B cell (primary cell): ENCODE measurements at regions not wholly inside any gene's neighbourhood (a gene's known extent, or its start where the extent isn't known, plus 50 kb on each side); places are given as distances from the start of the nearest gene placed in this dataset.

Source experiments
- ATAC-seq: fragments of 200-7000 bp; cut with Tn5 transposase; one replicate; pipeline ENCODE4 v1.10.0; 2021; ENCODE audit warnings: low read depth, mild to moderate bottlenecking, moderate number of reproducible peaks, moderate library complexity
- CTCF ChIA-PET: fragments of 350-600 bp; sonication (Branson Sonifier 250); formaldehyde crosslinking; loops from one replicate; lab custom pipeline; 2021; ENCODE audit warnings: antibody characterized with exemption, inconsistent platforms; lab: Charles Lee
- POLR2A ChIA-PET: fragments of 350-600 bp; sonication (Branson Sonifier 250); formaldehyde crosslinking; loops from one replicate; lab custom pipeline; 2021; ENCODE audit warnings: antibody characterized with exemption; lab: Charles Lee
- DNase-seq: peaks from one replicate; pipeline ENCODE4 v3.0.0; 2013
- H2AFZ ChIP-seq: 2 replicates; pipeline ENCODE4 v1.6.1; 2012; ENCODE audit warnings: mild to moderate bottlenecking, low read depth, low read length; ENCODE audit not compliant: insufficient read depth, poor library complexity, severe bottlenecking
- H3K27ac ChIP-seq, 2 donors: 1 replicate in 1 of 2; 2 replicates in 1 of 2; pipeline ENCODE4 v1.5.1; 2012 to 2013; ENCODE audit warnings: low read length in 2 of 2, mild to moderate bottlenecking in 2 of 2, moderate library complexity in 1 of 2
- H3K27me3 ChIP-seq, 4 experiments: fragments of 200-600 bp in 1 of 4; sonication (generic) in 1 of 4; replicated peaks in 1 of 4; 1 replicate in 2 of 4; 2 replicates in 2 of 4; pipeline versions ENCODE4 v1.6.1 to v1.7.0; 2013 to 2016; ENCODE audit warnings: low read length in 3 of 4, mild to moderate bottlenecking in 2 of 4, mixed read lengths in 1 of 4, moderate library complexity in 1 of 4; ENCODE audit not compliant: insufficient read depth in 4 of 4, control insufficient read depth in 3 of 4; ENCODE audit errors: control extremely low read depth in 1 of 4
- H3K36me3 ChIP-seq, 2 experiments: replicated peaks in 1 of 2; 1 replicate in 1 of 2; 2 replicates in 1 of 2; pipeline versions ENCODE4 v1.6.1 to v1.7.1; 2013; ENCODE audit warnings: low read length in 1 of 2; ENCODE audit not compliant: insufficient read depth in 2 of 2, control insufficient read depth in 1 of 2; ENCODE audit errors: control extremely low read depth in 1 of 2, extremely low read depth in 1 of 2
- H3K4me1 ChIP-seq, 2 donors: fragments of 200-600 bp in 1 of 2; sonication (generic) in 1 of 2; 1 replicate in 1 of 2; 2 replicates in 1 of 2; pipeline versions ENCODE4 v1.5.1 to v1.6.1; 2013 to 2017; ENCODE audit warnings: low read length in 2 of 2; ENCODE audit not compliant: control insufficient read depth in 2 of 2, insufficient read depth in 2 of 2
- H3K4me2 ChIP-seq: replicated peaks from 2 replicates; pipeline ENCODE3; 2012; ENCODE audit warnings: mild to moderate bottlenecking, low read depth, low read length; ENCODE audit not compliant: poor library complexity, severe bottlenecking
- H3K4me3 ChIP-seq, 5 experiments: fragments of 200-600 bp in 1 of 5; sonication (generic) in 1 of 5; 1 replicate in 3 of 5; 2 replicates in 2 of 5; pipeline versions ENCODE4 v1.5.1 to v1.7.0; 2011 to 2016; ENCODE audit warnings: low read length in 4 of 5, mild to moderate bottlenecking in 4 of 5, low read depth in 2 of 5, control low read depth in 1 of 5, moderate library complexity in 1 of 5; ENCODE audit not compliant: insufficient read depth in 1 of 5; ENCODE audit errors: control extremely low read depth in 1 of 5, extremely low read depth in 1 of 5
- H3K79me2 ChIP-seq: fragments of 200-600 bp; sonication (generic); one replicate; pipeline ENCODE4 v1.6.0; 2016; ENCODE audit warnings: low read length; ENCODE audit not compliant: control insufficient read depth, insufficient read depth
- H3K9ac ChIP-seq: fragments of 200-600 bp; sonication (generic); 2 replicates; pipeline ENCODE4 v1.6.1; 2017; ENCODE audit warnings: mild to moderate bottlenecking, low read length, moderate library complexity
- H3K9me3 ChIP-seq, 3 donors: one replicate each; pipeline versions ENCODE4 v1.6.1 to v1.7.1; 2013; ENCODE audit warnings: low read length in 2 of 3; ENCODE audit not compliant: control insufficient read depth in 2 of 3, insufficient read depth in 1 of 3; ENCODE audit errors: control extremely low read depth in 1 of 3
- H4K20me1 ChIP-seq: 2 replicates; pipeline ENCODE4 v1.6.0; 2012; ENCODE audit warnings: mild to moderate bottlenecking, low read length; ENCODE audit not compliant: insufficient read depth, control insufficient read depth, poor library complexity, severe bottlenecking
- H3K27ac Mint-ChIP-seq: one replicate; pipeline ENCODE4 v1.8.0; 2021; ENCODE audit warnings: mixed read lengths
- H3K27me3 Mint-ChIP-seq: one replicate; pipeline ENCODE4 v1.8.0; 2021; ENCODE audit warnings: mixed read lengths
- H3K4me1 Mint-ChIP-seq: one replicate; pipeline ENCODE4 v1.8.0; 2021; ENCODE audit warnings: mixed read lengths
- H3K4me3 Mint-ChIP-seq: one replicate; pipeline ENCODE4 v1.8.0; 2021; ENCODE audit warnings: mixed read lengths
- H3K9me3 Mint-ChIP-seq: one replicate; pipeline ENCODE4 v1.8.0; 2022; ENCODE audit warnings: mixed read lengths; ENCODE audit not compliant: insufficient read depth
- EZH2 ChIP-seq: IDR thresholded peaks from 2 replicates; pipeline ENCODE4 v1.6.1; 2012; ENCODE audit warnings: borderline replicate concordance, low read depth, mild to moderate bottlenecking, moderate library complexity, low read length; ENCODE audit not compliant: insufficient read depth, poor library complexity, severe bottlenecking
- WGBS: methylation state at CpG from one replicate; pipeline ENCODE4 v1.1.5; 2013; ENCODE audit warnings: missing lambda C conversion rate; ENCODE audit not compliant: insufficient coverage; 5-methylcytosine and 5-hydroxymethylcytosine counted together
- intact Hi-C: fragments of 100-400 bp; cut with micrococcal nuclease; formaldehyde crosslinking; loops from one replicate; pipeline ENCODE4 v1.10.0; 2022
- TF ChIP-seq, protein P1 (sequence below): fragments of 200-600 bp; IDR thresholded peaks from one replicate; pipeline ENCODE4 v1.8.0; 2022; ENCODE audit warnings: antibody characterized with exemption, mild to moderate bottlenecking

DNA sequence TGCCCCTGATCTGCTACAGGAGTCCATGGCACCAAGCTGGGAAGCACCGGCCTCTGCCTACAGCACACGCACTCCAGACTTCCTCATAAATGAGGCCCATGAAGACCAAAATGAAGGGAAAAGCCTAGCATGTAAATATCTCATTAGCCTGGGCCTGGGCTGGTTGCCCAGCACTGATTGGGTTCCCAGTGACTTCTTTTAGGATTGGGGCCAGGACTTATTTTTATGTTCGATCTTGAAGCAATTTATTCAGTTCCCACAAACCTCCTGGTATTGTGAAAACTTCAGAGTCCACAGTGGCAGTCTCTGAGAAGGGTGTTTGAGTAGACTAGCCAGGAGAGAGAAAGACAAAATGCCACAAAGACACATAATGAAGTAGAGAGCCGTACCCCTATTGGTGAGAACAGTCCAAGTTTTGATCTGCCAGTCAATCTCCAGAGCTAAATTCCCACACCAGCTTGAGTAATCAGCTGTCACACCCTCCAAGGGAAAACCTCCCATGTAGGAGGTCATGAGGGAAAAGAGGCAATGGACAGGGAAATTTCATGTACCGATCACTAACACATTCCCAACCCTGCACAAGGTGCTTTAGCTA lies 78.2 kb downstream of the PHLDA1 start:
- no peaks in the 10 kb centered on the region for H3K4me1 ChIP-seq
- no peaks in the 10 kb centered on the region for H3K36me3 ChIP-seq
- H3K4me3 Mint-ChIP-seq = no peak overlapping the region
- no peaks in the 10 kb centered on the region for H4K20me1 ChIP-seq
- H3K27ac ChIP-seq = no peak overlapping the region
- ATAC-seq (no peak), DNase-seq (no peak)
- no peaks in the 10 kb centered on the region for H3K4me1 Mint-ChIP-seq
- POLR2A ChIA-PET = no interaction called here
- H3K27me3 Mint-ChIP-seq = peaks cover 7% of the 10 kb centered on the region
- H3K9me3 Mint-ChIP-seq = no peaks in the 10 kb centered on the region
- intact Hi-C loops = no loop called here
- CTCF ChIA-PET = no interaction called here
- no peak overlapping the region for H3K27ac Mint-ChIP-seq
- no peaks in the 10 kb centered on the region for H3K27me3 ChIP-seq
- 95% methylated on average over 2 of the region's 5 CpGs for WGBS
- H3K4me3 ChIP-seq = no peak overlapping the region
- H3K9me3 ChIP-seq = no peaks in the 10 kb centered on the region
- H3K79me2 ChIP-seq = no peaks in the 10 kb centered on the region
- no peak overlapping the region for H2AFZ ChIP-seq
- no peak for TF ChIP-seq EZH2
- TF ChIP-seq, protein P1, sequence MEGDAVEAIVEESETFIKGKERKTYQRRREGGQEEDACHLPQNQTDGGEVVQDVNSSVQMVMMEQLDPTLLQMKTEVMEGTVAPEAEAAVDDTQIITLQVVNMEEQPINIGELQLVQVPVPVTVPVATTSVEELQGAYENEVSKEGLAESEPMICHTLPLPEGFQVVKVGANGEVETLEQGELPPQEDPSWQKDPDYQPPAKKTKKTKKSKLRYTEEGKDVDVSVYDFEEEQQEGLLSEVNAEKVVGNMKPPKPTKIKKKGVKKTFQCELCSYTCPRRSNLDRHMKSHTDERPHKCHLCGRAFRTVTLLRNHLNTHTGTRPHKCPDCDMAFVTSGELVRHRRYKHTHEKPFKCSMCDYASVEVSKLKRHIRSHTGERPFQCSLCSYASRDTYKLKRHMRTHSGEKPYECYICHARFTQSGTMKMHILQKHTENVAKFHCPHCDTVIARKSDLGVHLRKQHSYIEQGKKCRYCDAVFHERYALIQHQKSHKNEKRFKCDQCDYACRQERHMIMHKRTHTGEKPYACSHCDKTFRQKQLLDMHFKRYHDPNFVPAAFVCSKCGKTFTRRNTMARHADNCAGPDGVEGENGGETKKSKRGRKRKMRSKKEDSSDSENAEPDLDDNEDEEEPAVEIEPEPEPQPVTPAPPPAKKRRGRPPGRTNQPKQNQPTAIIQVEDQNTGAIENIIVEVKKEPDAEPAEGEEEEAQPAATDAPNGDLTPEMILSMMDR = no peak
- H3K4me2 ChIP-seq = no peak overlapping the region
- no peak overlapping the region for H3K9ac ChIP-seq

- no peaks in the 10 kb centered on the region for H3K4me1 Mint-ChIP-seq
- no peak overlapping the region for H3K9ac ChIP-seq
- no peaks in the 10 kb centered on the region for H3K9me3 Mint-ChIP-seq
- no peak overlapping the region for H3K4me2 ChIP-seq
- H3K4me1 ChIP-seq = no peaks in the 10 kb centered on the region
- POLR2A ChIA-PET = no interaction called here
- H3K79me2 ChIP-seq = no peaks in the 10 kb centered on the region
- H4K20me1 ChIP-seq = no peaks in the 10 kb centered on the region
- CTCF ChIA-PET = no interaction called here
- H2AFZ ChIP-seq = no peak overlapping the region
- no peaks in the 10 kb centered on the region for H3K36me3 ChIP-seq
- DNase-seq = no peak
- intact Hi-C loops = no loop called here
- no peaks in the 10 kb centered on the region for H3K9me3 ChIP-seq
- no peak overlapping the region for H3K4me3 ChIP-seq
- no peaks in the 10 kb centered on the region for H3K27me3 ChIP-seq
- H3K27ac ChIP-seq = no peak overlapping the region
- peaks cover 5% of the 10 kb centered on the region for H3K27me3 Mint-ChIP-seq
- WGBS = 100% methylated on average over 2 of the region's 4 CpGs
- no peak overlapping the region for H3K27ac Mint-ChIP-seq
- H3K4me3 Mint-ChIP-seq = no peak overlapping the region
- TF ChIP-seq, protein P1 = no peak
- TF ChIP-seq EZH2 = no peak
- no peak for ATAC-seq
These were observed 79.9 kb downstream of the PHLDA1 start for GRCh38 chr12:75951399-75952278.
